G401.6 (cell line): ENCODE measurements at regions not wholly inside any gene's neighbourhood (a gene's known extent, or its start where the extent isn't known, plus 50 kb on each side); places are given as distances from the start of the nearest gene placed in this dataset.

Experiments used
- FAIRE-seq: peaks from 2 replicates; lab custom pipeline; 2012; peaks lifted over from hg19 to GRCh38; lab: Jason Lieb, UNC

DNA sequence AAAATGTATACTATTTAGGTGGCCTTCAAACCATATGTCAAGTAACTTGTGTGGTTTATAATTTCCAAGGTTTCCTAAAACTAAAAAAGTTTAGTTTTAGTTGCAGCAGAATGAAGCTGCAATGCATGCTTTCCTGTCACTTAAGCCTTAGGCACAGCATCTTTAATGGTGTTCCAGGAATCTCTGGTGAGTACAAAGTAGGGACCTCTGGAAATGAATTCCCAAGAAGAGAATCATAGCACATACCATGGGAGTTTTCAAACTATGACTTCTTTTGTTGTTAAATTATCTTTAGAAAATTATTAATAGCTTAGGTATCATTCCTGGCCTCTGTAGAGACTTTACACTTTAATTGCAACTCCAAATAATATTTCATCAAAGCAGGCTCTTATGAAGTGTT, 1005.9 kb upstream of the PABPC4L start:
- FAIRE-seq: no peak

DNA sequence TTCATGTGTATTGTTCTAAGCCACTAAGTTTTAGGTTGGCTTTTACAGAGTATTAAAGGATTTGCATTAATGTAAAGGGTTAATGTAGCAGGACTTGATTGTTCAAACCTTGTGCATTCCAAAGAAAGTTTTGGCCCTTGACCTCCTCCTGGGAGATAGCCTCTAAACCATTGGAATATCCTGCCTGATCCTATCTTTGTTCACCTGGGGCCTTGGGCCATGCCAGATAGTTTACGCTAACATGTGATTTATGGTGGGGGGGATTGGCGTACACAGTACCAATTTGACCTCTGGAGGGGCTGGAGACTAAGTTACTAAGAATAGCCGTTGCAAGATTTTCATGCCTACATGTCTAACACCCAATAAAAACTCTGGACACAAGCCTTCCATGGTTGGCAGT, 1002.7 kb upstream of the PABPC4L start:
- no peak for FAIRE-seq

DNA sequence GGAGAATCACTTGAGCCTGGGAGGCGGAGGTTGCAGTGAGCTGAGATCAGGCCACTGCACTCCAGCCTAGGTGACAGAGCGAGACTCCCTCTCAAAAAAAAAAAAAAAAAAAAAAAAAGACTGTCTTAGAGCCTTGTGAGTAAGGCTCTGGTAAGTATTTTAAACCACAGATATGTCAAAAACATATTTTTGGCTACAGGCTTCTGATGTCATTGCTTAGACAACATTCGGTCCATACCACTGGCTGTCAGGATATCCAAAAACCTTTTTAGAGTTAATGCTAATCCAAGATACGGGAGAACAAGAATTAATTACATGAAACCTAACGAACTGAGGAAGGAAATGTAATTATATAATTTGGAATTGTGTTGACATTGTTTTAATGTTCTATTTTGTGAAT, 999.5 kb upstream of the PABPC4L start:
- FAIRE-seq: no peak

DNA sequence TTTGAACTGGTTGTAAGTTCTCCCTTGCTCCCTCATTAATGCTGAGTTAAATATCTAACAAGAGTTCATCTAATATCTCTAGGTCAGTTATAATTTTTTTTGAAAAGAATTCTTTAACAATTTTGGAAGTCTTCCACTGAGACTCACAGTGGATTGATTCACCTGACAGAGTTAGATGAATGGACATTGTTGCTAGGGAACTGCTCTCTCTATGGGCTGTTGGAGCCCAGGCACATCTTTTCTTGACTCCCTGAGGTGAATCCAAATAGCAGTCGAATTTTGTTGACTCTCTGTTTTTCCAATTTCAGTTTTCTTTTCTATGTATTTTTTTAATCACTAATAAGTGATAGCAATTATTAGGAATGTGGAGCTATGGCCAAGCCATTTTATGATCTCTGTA, 996.1 kb upstream of the PABPC4L start:
- FAIRE-seq: no peak

DNA sequence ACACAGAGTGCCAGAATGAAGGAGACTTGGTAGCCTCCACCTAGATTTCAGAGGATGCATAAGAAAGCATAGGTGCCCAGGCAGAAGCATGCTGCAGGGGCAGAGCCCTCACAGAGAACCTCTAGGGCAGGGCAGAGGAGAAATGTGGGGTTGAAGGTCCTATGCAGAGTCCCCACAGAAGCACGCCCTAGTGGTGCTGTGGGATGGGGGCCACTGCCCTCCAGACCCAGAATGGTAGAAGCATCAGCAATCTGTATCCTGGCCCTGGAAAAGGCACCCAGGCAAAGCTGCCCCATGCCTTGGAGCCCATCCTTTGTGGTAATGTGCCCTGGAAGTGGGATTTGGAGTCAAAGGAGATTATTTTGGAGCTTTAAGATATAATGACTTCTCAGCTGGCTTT, 992.9 kb upstream of the PABPC4L start:
- no peak for FAIRE-seq

DNA sequence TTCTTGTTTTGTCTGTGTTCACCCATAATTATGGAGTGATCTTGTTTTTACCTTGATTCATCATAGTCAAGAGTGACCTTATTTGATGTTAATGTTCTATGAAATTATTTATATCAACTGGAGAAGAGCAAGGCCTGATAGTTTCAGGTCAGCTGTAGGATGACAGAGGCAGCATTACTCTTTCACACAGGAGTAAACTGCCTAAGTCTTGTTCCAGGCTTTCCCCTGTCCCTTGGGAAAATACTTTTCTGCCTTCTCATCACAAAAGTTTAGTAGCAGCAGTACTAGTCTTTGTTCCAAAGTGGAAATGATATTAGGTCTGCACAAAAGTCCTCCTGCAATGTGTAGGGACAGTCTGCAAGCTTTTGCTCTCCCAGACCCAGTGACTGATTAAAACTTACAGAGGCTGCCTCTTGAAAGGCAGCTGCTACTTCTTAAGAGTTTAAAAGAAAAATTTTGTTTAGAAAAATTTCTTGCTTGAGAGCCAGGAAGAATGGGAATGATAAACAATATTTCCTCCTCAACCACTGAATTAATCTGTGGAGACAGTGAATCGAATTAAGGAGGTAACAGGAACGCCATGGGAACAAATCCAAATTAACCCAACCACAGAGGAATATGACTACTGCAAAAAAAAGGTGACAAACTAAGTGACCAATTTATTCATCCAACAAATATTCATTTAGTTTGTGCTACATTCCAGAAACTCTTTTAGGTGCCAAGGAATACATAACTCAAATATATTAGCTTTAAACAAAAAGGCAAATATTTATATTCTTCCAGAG, 991.4 kb upstream of the PABPC4L start:
- no peak for FAIRE-seq

DNA sequence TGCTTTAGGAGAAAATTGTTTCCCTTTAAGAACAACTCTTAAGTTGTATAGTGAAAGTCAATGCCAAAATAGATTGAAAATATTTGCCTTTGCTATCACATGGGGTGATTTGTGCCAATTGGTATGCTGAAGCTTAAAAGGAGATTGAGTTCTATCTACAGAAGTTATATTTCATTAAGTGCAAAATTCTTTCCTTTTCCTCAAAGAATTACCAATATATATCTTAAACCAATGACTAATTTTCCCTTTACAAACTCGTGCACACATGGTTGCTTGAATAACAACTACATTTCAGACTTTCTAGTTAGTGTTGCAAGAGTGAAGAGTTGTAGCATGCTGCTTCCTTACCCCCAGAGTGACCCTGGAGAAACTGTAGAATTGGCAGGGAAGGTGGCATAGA, 990.0 kb upstream of the PABPC4L start:
- FAIRE-seq: no peak

GRCh38 chr4:135186002-135186401, 984.4 kb upstream of the PABPC4L start:
- FAIRE-seq: no peak

- no peak for FAIRE-seq
Observed at GRCh38 chr4:135185256-135185655, 983.7 kb upstream of the PABPC4L start.

DNA sequence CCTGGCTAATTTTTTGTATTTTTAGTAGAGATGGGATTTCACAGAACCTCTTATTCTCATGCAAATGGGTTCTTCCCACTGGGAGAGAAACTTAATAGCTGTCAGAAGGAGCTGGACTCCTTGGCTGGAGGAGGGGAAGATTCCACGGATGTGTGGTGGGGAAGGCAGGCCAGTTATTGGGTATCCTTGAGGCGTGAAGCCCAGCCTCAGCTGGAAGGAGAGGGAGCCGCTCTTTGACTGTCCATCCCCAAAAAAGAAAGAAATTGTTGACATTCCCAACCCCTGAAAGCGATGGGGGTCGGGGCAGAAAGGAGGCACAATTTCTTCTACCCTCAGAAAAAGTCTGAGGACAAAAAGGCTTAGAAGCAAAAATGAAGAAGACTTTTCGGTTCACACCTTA, 983.1 kb upstream of the PABPC4L start:
- no peak for FAIRE-seq

GRCh38 chr4:135177321-135177720, 975.7 kb upstream of the PABPC4L start:
- FAIRE-seq: no peak

- no peak for FAIRE-seq
Observed at GRCh38 chr4:135166661-135167060, 965.1 kb upstream of the PABPC4L start.

- no peak for FAIRE-seq
Observed at GRCh38 chr4:135164601-135165000, 963.0 kb upstream of the PABPC4L start.

DNA sequence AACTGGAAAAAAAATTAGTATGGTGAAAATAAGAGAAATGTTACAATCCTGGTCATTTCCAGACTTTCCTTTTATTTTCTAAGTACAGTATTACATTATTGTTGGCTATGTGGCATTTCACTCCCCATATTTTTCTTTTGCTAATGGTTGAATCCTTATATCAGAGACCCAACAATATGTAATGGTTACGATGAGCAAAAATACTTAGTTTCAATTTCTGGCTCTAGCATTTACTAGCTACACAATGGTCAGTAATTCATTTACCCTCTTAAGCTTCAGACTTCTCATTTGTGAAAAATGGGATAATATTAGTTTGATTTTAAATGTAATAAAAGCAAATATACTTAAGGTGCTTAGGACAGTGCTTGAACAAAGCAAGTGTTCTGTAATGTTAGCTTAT, 942.9 kb upstream of the PABPC4L start:
- FAIRE-seq: no peak

- no peak for FAIRE-seq
Observed at GRCh38 chr4:135124196-135124595, 922.6 kb upstream of the PABPC4L start.

- FAIRE-seq: no peak
Observed at GRCh38 chr4:135123632-135124031, 922.0 kb upstream of the PABPC4L start.

DNA sequence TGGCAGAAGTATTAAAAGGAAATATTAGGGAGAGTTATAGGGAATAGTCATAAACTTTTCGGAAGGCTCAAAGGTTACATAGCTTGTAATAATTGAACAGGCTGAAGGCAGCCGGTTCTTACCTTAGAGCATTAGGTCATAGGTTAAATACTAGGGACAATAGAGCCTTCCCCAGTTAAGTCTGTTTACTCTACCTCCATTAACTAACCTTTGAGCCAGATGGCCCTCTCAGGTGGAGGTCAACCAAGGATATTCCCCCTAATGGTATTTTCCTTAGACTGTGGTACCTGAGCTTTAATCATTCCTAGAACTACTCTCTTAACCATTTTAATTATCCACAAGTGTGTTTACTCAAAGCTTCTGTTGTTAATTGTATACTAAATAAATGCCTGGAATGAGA, 920.9 kb upstream of the PABPC4L start:
- no peak for FAIRE-seq

DNA sequence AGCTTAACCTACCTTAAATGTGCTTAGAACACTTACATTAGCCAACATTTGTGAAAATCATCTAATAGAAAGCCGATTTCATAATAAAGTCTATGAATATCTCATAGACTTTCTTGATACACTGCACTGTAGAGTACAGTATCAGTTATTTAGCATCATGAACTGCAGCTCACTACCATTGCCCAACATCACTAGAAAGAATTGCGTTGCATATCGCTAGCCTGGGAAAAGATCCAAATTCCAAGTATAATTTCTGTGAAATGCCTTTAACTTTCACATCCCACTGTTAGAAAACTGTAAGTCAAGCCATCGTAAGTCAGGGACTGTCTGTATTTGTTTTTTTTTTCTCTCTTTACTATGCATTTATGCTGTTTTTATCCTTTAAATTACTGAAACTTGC, 918.6 kb upstream of the PABPC4L start:
- FAIRE-seq: no peak

DNA sequence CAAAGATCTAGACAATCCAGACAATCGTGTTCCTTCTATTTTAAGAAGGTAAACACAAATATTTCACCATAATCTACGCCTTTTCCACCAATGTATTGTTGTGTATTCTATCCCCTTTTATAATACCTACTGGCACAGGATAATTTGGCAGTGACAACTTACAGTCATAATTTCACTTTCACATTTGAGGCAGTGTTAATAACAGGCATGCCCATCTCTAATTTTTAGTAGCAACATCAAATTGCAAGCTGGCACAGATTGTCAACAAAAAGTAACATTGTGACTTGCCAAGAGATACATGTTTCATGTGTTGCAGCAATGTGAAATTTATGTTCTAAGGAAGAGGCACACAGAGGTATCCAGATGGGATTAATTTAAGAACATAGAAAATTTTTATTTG, 912.5 kb upstream of the PABPC4L start:
- no peak for FAIRE-seq

DNA sequence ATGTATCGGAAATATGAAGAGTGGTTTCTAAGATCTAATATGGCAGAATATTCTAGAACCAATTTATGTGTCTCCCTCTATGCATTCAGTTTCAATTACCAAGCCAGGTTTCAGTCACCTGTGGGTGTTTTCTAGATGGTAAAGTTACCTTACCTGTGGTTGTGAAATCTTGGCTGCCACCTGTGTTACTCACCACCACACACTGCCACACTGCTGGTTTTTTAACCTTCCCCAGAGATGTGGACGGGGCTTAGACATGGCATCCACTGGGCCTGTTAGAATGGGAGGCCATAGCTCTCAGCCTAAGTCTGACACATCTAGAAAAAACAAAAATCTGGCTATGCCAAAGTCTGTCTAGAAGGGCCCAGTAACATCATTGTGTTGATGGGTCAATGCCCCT, 896.5 kb upstream of the PABPC4L start:
- FAIRE-seq: no peak

- FAIRE-seq: no peak
Observed at GRCh38 chr4:135073389-135073788, 871.8 kb upstream of the PABPC4L start.

DNA sequence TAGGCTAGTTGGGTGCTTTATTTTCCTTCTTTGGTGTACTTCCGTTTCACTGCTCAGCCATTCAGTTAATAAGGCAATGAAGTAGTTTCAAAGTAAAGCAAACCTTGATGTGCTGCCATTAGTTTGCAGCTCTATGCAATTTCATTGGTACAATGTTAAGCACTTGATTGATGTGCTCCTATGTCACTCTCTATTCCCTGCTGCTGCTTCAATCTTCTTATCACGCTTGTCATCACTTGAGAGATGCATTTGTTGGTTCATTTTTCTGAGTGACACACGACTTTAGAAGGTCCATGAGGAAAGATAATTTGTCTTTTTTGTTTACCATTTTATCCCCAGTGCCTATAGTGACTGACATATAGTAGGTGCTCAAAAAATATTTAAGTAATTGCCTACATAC, 871.0 kb upstream of the PABPC4L start:
- no peak for FAIRE-seq

- no peak for FAIRE-seq
Observed at GRCh38 chr4:135065366-135065765, 863.8 kb upstream of the PABPC4L start.

GRCh38 chr4:135050086-135050717, 848.6 kb upstream of the PABPC4L start:
- FAIRE-seq: no peak
